ENCODE measurements at regions not wholly inside any gene's neighbourhood (a gene's known extent, or its start where the extent isn't known, plus 50 kb on each side); places are given as distances from the start of the nearest gene placed in this dataset.

DNA sequence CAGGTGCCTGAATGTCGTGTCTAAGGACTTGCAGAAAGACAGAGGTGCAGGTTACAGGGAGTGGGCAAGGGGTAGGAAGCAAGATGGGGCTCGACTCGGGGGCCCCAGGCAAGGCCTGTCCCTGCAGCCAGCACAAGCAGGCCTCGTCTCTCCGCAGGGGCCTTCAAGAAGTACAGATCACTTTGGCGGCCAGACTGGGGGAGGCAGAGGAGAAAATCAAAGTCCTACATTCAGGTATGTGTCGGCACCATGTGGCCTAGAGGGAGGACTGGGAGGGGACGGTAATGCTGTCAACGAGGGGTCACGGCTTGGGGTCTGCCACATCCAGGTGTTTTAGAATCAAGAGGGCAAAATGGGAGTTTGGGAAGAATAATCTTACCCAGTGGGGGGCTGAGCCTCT lies 73.7 kb downstream of the PHETA1 start:
- no peak for TF ChIP-seq CTCF (conservative IDR thresholded peaks at IDR 0.05; ENCODE audit: low read depth, low read length)
- H3K9ac ChIP-seq: no peak overlapping the region

GRCh38 chr12:111293266-111294009 lies 75.5 kb downstream of the PHETA1 start:
- no peaks in the 10 kb centered on the region for H3K27me3 ChIP-seq (ENCODE audit: insufficient read depth, low read depth)
- no peaks in the 10 kb centered on the region for H3K36me3 ChIP-seq (ENCODE audit: insufficient read depth)
- H3K9ac ChIP-seq: no peak overlapping the region
- H2AFZ ChIP-seq (ENCODE audit: low read depth): no peak overlapping the region
- no peaks in the 10 kb centered on the region for H4K20me1 ChIP-seq (ENCODE audit: insufficient read depth)
- no peaks in the 10 kb centered on the region for H3K4me1 ChIP-seq (ENCODE audit: low read depth, poor library complexity, severe bottlenecking)
- TF ChIP-seq CTCF (conservative IDR thresholded peaks at IDR 0.05; ENCODE audit: low read depth, low read length): no peak
- no peak overlapping the region for H3K27ac ChIP-seq
- no peak overlapping the region for H3K4me3 ChIP-seq (IDR thresholded peaks at IDR 0.05; ENCODE audit: insufficient read depth, low read depth, low read length)
- H3K79me2 ChIP-seq (ENCODE audit: insufficient read depth, low read depth): no peaks in the 10 kb centered on the region
- no peak overlapping the region for H3K4me2 ChIP-seq

More for the DNA sequence above, 73.7 kb downstream of the PHETA1 start:
- Histone ChIP-seq H3K4me2 (no peak overlapping the region), H3K27ac (no peak overlapping the region), H3K4me1 (ENCODE audit: low read depth, poor library complexity, severe bottlenecking) (no peaks in the 10 kb centered on the region), H3K79me2 (ENCODE audit: insufficient read depth, low read depth) (no peaks in the 10 kb centered on the region), H3K36me3 (ENCODE audit: insufficient read depth) (no peaks in the 10 kb centered on the region), H3K27me3 (ENCODE audit: insufficient read depth, low read depth) (no peaks in the 10 kb centered on the region), H4K20me1 (ENCODE audit: insufficient read depth) (no peaks in the 10 kb centered on the region), H2AFZ (ENCODE audit: low read depth) (no peak overlapping the region), H3K4me3 (IDR thresholded peaks at IDR 0.05; ENCODE audit: insufficient read depth, low read depth, low read length) (no peak overlapping the region)

DNA sequence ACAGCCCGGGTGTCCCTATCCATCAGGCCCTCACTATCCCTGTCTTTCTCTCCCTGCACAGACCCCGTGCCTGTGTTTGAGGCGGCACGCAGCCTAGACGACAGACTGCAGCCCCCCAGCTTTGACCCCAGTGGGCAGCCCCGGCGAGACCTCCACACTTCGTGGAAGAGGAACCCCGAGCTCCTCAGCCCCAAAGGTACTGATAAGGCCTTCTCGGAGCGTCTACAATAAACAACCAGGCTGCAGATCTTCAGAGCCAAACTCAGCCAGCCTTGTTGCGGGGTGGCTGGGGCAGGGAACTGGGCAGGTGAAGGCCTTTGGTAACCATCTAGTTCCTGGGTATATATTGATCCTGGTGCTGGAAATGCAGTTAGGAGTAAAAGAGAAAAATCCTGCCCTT lies 77.5 kb downstream of the PHETA1 start:
- no peaks in the 10 kb centered on the region for H3K4me1 ChIP-seq (ENCODE audit: low read depth, poor library complexity, severe bottlenecking)
- no peaks in the 10 kb centered on the region for H3K36me3 ChIP-seq (ENCODE audit: insufficient read depth)
- H3K79me2 ChIP-seq (ENCODE audit: insufficient read depth, low read depth): no peaks in the 10 kb centered on the region
- no peaks in the 10 kb centered on the region for H3K27me3 ChIP-seq (ENCODE audit: insufficient read depth, low read depth)
- no peak overlapping the region for H3K9ac ChIP-seq
- no peak overlapping the region for H2AFZ ChIP-seq (ENCODE audit: low read depth)
- H4K20me1 ChIP-seq (ENCODE audit: insufficient read depth): no peaks in the 10 kb centered on the region
- H3K4me3 ChIP-seq (IDR thresholded peaks at IDR 0.05; ENCODE audit: insufficient read depth, low read depth, low read length): no peak overlapping the region
- TF ChIP-seq CTCF (conservative IDR thresholded peaks at IDR 0.05; ENCODE audit: low read depth, low read length): no peak
- H3K27ac ChIP-seq: no peak overlapping the region
- no peak overlapping the region for H3K4me2 ChIP-seq

DNA sequence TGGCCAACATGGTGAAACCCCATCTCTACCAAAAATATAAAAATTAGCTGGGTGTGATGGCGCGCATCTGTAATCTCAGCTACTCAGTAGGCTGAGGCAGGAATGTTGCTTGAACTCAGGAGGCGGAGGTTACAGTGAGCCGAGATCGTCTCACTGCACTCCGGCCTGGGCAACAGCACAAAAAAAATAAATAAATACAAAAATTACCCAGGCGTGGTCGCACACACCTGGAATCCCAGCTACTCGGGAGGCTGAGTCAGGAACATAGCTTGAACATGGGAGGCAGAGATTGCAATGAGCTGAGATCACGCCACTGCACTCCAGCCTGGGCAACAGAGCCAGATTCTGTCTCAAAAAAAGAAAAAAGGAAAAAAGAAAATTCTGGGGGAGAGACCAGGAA lies 80.1 kb downstream of the PHETA1 start:
- no peak for TF ChIP-seq CTCF (conservative IDR thresholded peaks at IDR 0.05; ENCODE audit: low read depth, low read length)
- Histone ChIP-seq H3K79me2 (ENCODE audit: insufficient read depth, low read depth) (no peaks in the 10 kb centered on the region), H3K27me3 (ENCODE audit: insufficient read depth, low read depth) (no peaks in the 10 kb centered on the region), H3K27ac (no peak overlapping the region), H3K4me2 (no peak overlapping the region), H3K4me1 (ENCODE audit: low read depth, poor library complexity, severe bottlenecking) (no peaks in the 10 kb centered on the region), H3K36me3 (ENCODE audit: insufficient read depth) (no peaks in the 10 kb centered on the region), H3K9ac (no peak overlapping the region), H4K20me1 (ENCODE audit: insufficient read depth) (no peaks in the 10 kb centered on the region), H3K4me3 (IDR thresholded peaks at IDR 0.05; ENCODE audit: insufficient read depth, low read depth, low read length) (no peak overlapping the region), H2AFZ (ENCODE audit: low read depth) (no peak overlapping the region)
